A549 (cell line): ENCODE measurements at regions not wholly inside any gene's neighbourhood (a gene's known extent, or its start where the extent isn't known, plus 50 kb on each side); places are given as distances from the start of the nearest gene placed in this dataset.

ENCODE experiments used
- ESRRA ChIP-seq: fragments of 150-350 bp; IDR thresholded peaks from 2 replicates; pipeline ENCODE4 v1.6.1; 2014; ENCODE audit warnings: mild to moderate bottlenecking, low read length, borderline replicate concordance
- HOXA7 ChIP-seq: fragments of 250-450 bp; sonication (Bioruptor Pico); IDR thresholded peaks from 2 replicates; pipeline ENCODE4 v1.5.0; 2020; ENCODE audit warnings: mild to moderate bottlenecking, moderate library complexity
- JUNB ChIP-seq: fragments of >200 bp; sonication (Bioruptor Twin); formaldehyde crosslinking; IDR thresholded peaks from 2 replicates; pipeline ENCODE4 v1.6.1; 2016
- POLR2A ChIP-seq: IDR thresholded peaks from 2 replicates; pipeline ENCODE4 v1.6.1; 2012; ENCODE audit warnings: mild to moderate bottlenecking, low read length
- POLR2AphosphoS2 ChIP-seq: conservative IDR thresholded peaks from 2 replicates; pipeline ENCODE4 v1.6.1; 2012; ENCODE audit warnings: low read length, improper control_type of control experiment, inconsistent platforms
- SMC3 ChIP-seq: fragments of >200 bp; sonication (Bioruptor Twin); formaldehyde crosslinking; IDR thresholded peaks from 3 replicates; pipeline ENCODE4 v1.6.1; 2018; ENCODE audit warnings: inconsistent platforms
- ZFP36 ChIP-seq: fragments of 450-650 bp; IDR thresholded peaks from 2 replicates; pipeline ENCODE4 v1.6.1; 2014; ENCODE audit warnings: borderline replicate concordance; ENCODE audit not compliant: partially characterized antibody
- TF ChIP-seq, protein P1 (sequence below): fragments of >200 bp; sonication (Bioruptor Twin); formaldehyde crosslinking; IDR thresholded peaks from 3 replicates; pipeline ENCODE4 v1.5.1; 2016
- TF ChIP-seq, protein P2 (sequence below): fragments of 250-450 bp; sonication (Bioruptor Pico); IDR thresholded peaks from 2 replicates; pipeline ENCODE4 v1.5.0; 2021; ENCODE audit warnings: mild to moderate bottlenecking, moderate library complexity, borderline replicate concordance

DNA sequence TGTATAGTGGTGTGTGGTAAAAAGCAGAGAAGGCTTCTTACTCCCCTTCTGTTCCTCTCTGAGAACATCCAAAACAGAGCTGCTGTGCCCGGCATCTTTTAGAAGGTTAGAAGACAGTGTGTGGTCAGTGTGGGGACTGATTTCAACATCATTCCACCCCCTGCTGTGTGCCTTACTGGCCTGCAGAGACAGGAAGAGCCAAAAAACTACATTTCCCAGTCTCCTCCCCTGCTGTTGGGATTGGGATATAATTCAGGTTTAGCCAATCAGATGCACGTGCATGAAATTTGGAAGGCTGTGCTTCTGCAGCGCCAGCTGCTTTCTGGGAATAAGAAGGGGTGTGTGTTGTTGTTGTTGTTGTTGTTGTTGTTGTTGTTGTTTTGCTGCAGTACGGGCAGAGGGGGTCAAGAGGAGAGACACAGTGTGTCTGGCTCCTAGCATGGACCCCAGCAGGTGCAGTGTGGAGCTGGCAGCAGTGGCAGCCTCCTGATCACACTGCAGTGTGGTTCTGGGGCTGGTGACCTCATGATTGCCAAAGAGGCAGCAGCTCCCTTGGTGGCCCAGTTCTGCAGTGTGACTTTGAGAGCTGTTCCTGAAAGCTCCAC is 74.7 kb downstream of the MRPL14 start:
- no peak for TF ChIP-seq POLR2AphosphoS2
- TF ChIP-seq, protein P1, sequence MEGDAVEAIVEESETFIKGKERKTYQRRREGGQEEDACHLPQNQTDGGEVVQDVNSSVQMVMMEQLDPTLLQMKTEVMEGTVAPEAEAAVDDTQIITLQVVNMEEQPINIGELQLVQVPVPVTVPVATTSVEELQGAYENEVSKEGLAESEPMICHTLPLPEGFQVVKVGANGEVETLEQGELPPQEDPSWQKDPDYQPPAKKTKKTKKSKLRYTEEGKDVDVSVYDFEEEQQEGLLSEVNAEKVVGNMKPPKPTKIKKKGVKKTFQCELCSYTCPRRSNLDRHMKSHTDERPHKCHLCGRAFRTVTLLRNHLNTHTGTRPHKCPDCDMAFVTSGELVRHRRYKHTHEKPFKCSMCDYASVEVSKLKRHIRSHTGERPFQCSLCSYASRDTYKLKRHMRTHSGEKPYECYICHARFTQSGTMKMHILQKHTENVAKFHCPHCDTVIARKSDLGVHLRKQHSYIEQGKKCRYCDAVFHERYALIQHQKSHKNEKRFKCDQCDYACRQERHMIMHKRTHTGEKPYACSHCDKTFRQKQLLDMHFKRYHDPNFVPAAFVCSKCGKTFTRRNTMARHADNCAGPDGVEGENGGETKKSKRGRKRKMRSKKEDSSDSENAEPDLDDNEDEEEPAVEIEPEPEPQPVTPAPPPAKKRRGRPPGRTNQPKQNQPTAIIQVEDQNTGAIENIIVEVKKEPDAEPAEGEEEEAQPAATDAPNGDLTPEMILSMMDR: no peak
- no peak for TF ChIP-seq ESRRA
- TF ChIP-seq SMC3: no peak
- TF ChIP-seq ZFP36: no peak
- TF ChIP-seq, protein P2, sequence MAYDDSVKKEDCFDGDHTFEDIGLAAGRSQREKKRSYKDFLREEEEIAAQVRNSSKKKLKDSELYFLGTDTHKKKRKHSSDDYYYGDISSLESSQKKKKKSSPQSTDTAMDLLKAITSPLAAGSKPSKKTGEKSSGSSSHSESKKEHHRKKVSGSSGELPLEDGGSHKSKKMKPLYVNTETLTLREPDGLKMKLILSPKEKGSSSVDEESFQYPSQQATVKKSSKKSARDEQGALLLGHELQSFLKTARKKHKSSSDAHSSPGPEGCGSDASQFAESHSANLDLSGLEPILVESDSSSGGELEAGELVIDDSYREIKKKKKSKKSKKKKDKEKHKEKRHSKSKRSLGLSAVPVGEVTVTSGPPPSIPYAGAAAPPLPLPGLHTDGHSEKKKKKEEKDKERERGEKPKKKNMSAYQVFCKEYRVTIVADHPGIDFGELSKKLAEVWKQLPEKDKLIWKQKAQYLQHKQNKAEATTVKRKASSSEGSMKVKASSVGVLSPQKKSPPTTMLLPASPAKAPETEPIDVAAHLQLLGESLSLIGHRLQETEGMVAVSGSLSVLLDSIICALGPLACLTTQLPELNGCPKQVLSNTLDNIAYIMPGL (CRISPR knock-in tag): no peak
- TF ChIP-seq JUNB: no peak
- TF ChIP-seq POLR2A: no peak
- TF ChIP-seq HOXA7 (CRISPR knock-in tag): no peak
